GM21528 (cell line): ENCODE measurements at regions not wholly inside any gene's neighbourhood (a gene's known extent, or its start where the extent isn't known, plus 50 kb on each side); places are given as distances from the start of the nearest gene placed in this dataset.
"Not testable (repeated sequence)": the region's sequence is repeated elsewhere in the genome, so short reads cannot be mapped to it uniquely, and the experiment has no call there.

Source experiments
- ATAC-seq: cut with Tn5 transposase; IDR thresholded peaks from one replicate; pipeline ENCODE4 v1.9.1; 2021; ENCODE audit warnings: mild to moderate bottlenecking, moderate library complexity; ENCODE audit not compliant: unreplicated experiment, low FRiP score

DNA sequence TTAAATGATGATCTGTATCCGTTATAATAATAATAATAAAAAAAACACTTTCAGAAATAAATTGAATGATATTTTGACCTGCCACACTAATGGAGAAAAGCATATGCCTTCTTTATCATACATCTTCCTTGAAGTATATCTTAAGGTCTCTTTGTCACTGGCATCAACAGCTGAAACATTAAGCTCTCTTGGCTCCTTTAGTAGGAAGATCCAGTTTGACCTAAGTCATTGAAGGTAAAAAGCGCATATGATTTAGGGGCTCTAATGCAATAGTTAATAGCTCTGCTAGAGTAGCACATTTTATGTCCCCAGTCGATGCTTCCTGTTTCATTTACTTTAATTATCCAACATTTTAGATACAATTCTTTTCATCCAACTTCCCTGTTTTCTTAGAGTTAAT lies 1010.8 kb downstream of the STPG2 start:
- ATAC-seq, result no peak

DNA sequence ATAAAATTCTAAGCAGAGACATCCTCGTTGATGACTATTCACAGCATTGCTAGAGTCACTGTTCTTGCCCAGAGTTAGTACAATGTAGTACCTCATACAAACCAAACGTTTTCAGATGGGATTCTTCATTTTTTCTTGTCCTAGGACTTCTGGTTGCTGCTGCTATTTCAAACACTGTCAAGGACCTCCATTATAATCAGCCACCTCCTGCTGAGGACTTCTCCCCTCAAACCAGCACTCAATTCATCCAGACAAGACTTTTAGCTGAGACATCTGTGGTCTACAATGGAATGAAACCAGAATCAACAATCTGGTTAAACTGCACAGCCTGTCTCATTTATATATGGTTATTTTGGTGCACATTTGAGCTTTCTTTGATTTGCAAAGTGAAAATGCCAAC lies 1008.8 kb downstream of the STPG2 start:
- no peak for ATAC-seq

DNA sequence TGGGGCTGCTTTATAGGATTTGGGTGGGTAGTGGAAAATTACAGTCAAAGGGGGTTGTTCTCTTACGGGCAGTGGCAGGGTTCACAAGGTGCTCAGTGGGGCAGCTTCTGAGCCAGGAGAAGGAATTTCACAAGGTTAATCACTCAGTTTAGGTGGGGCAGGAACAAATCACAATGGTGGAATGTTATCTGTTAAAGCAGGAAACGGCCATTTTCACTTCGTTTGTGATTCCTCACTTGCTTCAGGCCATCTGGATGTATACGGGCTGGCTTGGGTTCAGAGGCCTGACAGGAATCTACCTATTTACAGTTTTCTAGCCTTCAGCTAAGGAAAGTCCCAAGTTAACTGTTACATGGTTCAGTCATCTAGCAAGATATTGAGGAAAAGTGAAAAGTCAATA lies 1003.5 kb downstream of the STPG2 start:
- ATAC-seq, result no peak

DNA sequence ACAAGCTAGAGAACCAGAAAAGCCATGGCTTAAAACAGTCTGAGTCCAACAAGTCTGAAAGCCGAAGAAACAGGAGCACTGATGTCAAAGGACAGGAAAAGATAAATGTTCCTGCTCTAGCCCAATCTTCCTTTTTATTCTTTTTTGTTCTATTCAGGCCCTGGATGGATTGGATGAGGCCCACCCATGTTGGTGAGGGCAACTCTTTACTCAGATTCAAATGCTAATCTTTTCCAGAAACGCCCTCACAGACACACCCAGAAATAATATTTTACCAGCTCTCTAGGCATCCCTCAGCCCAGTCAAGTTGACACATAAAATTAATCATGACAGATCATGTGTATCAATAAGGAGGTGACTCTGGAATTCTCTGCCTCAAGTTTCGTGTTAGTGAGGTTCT lies 1002.7 kb downstream of the STPG2 start:
- ATAC-seq, result no peak

DNA sequence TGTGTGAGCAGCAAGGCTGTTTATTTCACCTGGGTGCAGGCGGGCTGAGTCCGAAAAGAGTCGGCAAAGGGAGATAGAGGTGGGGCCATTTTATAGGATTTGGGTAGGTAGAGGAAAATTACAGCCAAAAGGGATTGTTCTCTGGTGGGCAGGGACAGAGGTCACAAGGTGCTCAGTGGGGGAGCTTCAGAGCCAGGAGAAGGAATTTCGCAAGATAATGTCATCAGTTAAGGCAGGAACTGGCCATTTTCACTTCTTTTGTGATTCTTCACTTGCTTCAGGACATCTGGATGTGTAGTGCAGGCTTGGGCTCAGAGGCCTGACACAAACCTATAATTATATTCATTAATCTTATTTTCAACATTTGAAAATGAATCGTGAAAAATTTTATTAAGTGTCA lies 1001.9 kb downstream of the STPG2 start:
- not testable (repeated sequence) for ATAC-seq

DNA sequence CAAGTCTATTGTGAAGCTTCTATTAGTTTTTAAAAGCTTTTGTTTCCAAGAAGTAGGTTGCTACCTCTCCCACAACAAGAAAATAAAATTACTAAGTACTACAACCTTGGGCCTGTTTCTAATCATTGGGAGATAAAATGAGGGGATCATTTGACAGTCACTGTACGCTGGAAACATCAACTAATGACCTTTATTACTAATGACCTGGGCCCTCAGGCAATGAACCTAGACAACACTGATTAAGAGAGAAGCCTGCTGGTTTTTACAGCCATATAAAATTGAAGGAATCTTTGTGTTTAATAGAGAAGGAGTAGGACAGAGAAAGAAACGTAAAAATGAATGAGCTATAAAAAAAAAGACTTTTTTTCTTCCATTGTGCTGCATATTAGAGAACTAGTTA lies 1000.9 kb downstream of the STPG2 start:
- ATAC-seq, result no peak

DNA sequence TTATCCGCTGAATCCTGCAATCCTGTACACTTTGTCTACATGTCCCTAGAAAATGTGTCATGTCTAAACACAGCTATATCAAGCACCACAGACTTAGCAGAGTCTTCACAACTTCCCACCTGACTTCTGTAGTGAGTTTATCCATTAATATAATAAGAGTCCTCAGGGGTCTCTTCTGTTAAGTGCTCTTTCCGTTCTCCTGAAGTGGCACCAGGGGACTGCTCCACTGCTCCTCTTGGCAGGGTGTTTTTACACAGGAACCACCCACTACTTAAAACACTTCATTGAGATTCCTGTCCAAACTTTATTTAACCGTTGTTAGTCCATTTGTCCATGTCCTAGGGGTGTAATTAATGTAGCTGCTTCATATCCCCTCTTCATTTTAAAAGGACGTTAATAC lies 1000.4 kb downstream of the STPG2 start:
- ATAC-seq, result no peak

DNA sequence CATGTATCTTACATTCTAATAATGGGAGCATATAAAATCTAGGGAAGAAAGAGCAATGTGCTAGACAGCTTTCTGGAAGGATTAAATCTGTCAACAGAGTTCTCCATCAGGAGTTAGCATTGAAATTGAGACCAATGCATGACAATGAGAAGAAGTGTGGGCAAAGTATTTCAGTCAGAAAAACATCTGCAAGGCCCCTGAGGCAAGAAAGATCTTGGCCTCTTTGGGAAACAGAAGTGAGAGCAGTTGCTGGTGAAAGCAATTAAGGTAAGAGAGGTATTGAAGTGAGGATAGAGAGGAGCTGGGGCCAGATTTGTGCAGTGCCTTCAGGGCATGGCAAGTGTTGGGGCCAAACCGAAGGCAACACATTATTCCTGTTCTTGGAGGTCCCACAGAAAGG lies 999.1 kb downstream of the STPG2 start:
- ATAC-seq, result no peak

DNA sequence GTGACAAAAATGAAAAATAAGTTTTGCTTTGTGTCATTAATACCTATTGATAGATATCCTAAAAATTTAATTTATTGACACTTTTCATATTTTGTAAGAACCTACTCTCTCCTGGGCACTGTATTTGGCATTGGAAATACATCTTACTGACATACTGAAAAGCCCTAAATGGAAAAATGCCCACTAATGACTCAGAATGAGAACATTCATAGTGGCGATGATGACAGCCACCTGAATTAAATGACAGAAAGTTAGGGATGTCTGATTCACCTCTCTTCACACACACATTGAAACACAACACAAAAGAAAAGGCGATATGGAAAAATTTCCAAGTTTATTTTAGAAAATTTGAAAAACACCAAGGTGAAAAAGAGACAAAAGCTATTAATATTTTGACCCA lies 992.3 kb downstream of the STPG2 start:
- ATAC-seq, result no peak

DNA sequence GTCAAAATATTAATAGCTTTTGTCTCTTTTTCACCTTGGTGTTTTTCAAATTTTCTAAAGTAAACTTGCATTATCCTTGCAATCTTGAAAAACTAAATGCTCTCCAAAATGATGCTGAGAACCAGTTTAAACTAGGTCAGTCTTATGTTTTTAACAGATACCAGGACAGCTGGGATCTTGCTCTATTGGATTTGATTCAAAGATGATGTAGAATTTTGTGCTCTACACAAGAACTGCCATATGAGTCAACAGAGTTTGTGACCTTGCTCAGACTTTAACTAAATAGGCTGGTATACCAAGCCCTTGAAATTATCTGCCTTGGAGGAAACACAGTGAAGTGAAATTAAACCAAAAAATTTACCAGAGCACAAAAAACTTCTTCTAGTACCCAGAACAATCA lies 991.1 kb downstream of the STPG2 start:
- ATAC-seq, result no peak

DNA sequence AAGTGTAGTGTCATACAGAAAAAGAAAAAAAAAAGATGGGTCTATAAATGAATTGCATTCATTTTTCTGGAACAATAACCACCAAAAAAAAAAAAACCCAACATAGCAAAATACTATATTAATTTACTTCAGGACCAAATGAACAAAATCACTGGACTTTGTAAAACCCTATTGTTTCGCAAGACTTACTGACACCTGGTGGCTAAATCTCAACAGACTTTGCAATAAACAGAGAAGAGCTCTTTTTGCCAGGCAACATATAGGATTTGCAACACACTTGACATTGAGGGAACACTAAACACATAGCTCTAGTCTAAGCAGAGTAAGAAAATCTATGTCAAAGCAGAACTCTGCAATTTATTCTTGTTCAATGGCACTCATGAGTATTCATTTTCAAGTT lies 990.2 kb downstream of the STPG2 start:
- ATAC-seq, result no peak

DNA sequence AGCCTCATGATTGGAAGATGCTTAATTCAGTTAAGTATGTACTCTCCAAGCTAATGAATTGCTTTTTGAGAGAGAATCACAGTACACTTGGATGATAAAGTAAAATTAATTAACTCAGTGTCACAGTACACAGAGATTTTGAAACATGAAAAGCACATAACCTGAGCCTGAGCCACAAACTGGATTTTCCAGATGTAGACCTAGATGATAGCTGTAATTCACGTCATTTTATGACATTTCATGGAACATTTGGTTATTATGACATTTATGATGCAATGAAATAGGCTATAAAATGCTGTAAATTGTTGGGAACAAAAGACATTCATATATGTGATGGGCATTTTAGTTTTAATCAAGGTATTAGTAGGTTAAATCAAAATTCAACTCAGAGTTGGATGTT lies 983.7 kb downstream of the STPG2 start:
- no peak for ATAC-seq

DNA sequence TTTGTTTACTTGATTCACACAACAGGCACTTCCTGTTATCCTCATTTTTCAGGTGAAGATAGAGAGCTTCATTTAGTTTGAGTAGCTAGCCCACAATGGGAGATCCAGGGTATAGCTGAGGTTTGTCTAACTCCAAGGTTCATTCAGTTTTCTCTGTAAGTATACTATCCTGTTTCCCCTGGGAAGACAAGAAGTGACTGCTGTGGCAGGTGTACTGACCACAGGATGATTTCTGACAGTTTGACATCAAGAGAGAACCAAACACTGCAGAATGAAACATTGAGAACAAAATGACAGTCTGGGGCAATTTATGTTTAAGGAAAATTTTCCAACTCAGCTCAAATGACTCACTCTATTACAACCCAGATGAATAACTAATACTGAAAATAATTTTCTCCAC lies 958.0 kb downstream of the STPG2 start:
- ATAC-seq, result no peak

DNA sequence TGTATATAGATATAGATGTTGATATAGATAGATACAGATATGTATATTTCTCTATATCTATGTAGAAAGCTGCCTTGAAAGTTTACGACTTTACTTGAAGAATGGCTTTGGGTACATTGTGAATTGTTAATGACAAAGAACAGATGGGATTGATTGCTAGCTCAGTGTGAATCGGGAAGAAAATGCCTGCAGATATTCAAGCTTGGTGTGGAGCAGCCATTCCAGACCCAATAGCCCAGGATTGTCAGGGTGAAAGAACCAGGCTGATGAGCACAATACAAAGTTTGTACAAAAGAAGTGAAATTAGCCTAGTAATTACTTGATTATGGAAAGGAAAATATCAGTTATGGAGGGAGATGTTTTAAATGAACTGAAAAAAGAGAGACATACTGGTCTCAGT lies 946.2 kb downstream of the STPG2 start:
- ATAC-seq, result no peak

DNA sequence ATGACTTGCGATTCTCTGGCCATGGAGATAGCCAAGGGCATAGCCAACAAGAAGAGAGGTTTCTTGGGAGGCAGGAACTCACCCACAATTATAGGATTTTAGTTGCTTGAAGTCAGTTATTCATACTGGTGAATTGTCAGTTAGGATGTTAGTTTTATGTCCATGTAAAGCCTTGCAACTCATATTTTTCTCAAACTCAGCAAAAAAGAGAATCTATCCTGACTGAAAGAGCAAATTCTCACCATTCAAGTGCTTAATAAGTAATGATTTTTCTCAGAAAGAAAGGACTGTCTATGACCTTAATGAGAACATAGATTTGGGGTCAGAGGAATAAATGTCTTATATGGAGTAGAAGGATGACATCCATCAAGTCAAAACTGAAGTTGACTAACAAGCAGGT lies 934.5 kb downstream of the STPG2 start:
- ATAC-seq, result no peak

DNA sequence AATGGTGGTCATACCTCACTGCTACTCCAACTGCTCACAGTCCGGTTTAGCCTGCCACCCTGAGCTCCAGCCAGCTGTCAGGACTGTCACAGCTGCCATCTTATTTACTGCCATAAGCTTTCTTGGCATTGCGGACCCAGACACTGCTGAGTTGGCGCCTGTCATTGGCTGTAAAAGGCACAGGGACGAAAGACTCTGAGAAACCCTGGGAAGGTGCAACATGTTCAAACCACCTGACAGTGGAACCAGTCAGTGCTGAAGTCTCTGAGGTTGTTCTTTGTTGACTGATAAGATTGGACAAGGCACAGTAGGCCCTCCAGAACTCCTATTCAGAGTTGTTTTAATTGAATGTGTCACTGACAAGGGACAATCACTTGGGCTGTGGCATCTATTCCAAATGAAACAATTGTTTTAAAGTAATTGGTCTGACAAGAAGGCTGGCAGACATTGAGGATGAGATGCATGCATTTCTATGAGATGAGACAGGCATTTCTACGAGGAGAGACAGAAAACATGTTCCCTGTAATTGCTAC lies 927.8 kb downstream of the STPG2 start:
- no peak for ATAC-seq

DNA sequence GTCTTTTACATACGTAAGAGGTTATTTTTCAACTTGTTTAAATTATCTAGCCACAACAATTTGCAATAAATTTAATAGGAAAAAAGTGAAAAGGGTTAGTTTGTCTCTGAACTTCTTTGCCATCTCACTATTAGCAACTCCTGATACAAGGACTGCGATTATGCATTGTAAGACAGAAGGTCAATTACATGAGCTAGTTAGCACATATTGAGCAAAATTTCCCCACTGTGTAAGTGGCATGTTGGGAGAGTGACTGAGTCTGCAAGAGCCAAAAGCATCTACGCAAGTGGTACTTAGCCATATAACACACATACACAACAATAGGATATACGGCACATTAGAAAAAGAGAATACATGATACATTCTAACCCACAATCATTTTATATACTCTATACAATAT lies 927.2 kb downstream of the STPG2 start:
- no peak for ATAC-seq

DNA sequence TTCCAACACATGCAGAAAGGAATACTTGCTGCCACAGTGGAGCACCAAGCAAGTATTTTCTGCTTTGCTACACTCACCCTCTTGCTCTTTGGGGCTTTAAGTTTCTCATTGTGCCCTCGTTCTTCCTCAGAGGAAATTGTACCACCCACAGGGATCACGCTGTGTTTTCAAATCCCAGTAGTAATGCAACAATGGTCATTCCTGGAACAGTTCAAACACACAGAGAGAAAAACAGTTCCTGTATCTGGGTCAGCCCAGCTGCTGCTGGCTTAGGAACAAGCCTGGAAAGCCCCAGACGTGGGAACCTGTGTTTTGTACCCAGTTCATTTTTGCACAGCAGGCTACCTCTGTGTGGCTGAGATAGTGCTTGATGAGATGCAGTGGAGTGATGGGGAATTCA lies 907.8 kb downstream of the STPG2 start:
- no peak for ATAC-seq

DNA sequence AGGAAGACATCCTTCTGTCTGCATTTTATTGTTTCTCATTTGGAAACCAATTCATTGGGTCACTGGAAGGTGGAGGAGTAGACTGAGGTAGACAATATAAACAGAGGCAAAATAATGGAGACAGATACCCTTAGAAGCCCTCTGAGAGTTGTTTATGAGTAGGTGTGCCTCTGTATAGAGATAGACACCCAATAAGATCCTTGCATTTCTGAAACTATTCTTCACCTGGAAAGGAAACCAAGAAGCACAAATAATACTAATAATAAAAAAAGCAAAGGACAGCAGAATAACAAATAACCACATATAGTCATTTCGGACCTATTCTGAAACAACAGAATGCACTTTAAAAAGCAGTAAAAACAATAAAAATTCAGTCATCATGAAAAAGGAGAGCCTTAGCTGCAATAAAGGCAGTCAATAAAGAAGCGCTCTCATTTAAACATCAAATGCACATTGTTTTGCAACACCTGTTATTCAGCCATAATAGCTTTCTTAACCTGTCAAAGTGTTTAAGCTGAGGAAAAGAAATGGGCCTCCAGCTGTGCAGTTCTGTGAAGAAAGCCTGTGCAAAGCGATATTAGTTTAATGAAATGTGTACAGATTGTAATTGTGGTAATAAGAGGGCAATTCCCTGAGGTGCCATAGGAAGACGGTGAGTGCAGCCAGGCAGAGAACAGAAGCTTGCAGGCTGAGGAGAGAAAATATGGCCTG lies 904.2 kb downstream of the STPG2 start:
- ATAC-seq, result no peak

DNA sequence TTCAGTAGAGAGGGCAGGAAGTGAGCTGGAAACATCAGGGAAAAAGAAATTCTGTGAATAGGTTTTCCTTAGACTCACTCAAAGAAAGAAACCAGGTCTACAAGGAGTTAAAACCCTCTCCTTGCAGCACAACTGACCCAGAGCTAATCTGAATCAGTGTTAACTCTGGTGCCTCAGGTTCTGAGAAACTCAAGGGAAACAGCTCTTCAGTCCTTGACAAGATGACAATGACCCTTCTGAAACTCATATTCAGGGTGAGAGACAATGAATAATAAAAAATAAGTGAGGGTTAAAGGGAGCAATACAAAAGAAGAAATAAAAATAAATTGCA lies 903.6 kb downstream of the STPG2 start:
- no peak for ATAC-seq

DNA sequence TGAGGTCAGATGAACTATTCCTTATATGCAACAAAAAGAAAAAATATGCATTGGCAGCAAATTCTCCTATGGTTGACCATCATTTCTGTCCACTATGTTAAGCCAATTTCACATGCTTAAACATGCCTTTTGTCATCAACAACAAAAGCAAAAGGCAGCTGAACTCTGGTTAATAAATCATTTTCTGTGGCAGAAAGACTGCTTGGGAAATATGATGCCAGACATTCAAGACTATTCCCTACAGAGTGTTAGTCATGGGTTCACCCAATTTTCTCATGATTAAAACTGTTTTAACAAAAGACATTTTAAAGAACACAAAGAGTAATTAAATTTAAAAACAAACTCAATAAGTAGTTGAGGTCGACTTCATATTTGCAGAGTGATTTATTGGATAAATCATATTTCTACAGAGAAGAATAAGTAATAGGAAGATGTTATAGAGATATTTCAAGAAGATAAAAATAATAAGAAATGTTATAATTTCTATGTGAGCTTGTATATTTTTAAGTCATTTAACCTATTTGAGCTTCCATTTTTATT lies 890.6 kb downstream of the STPG2 start:
- ATAC-seq, result no peak

DNA sequence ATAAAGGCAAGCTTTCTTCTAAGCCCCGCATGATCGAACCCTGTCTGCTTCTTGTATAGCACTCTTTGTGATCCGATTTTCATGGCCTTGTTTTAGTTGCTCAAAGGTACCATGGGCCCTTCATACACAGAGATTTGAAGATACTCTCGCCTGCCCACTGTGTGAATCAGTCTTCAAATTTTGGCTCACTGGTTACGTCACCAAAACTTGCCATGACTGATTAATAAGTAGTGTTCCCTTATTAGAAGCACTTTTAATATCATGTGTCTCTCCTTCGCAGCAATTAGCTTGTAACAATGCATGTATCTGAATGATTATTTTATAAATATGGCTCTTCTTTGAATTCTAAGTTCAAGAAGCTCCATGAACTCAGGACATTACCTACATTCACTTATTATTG lies 880.5 kb downstream of the STPG2 start:
- no peak for ATAC-seq

DNA sequence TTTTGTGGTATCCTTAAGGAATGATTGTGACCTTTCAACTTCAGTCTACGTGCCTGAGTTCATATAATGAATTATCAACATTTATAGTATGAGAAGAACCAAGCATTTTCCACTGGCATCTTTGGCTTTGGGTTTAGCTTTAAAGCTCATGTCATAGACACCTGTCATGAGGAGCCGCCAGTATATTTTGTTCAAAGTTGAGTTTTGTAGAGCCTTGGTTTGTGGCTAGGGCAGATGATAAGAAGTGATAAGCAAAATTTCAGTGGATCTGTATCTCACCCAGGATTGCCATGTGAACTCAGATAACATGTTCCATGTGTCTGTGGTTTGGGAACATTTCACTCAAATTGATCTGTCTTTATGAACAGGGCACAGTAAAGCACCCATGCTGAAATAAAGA lies 873.2 kb downstream of the STPG2 start:
- no peak for ATAC-seq
